ENCODE measurements at regions not wholly inside any gene's neighbourhood (a gene's known extent, or its start where the extent isn't known, plus 50 kb on each side); places are given as distances from the start of the nearest gene placed in this dataset.

- TF ChIP-seq CTCF (IDR thresholded peaks at IDR 0.05) (no peak), POLR2A (IDR thresholded peaks at IDR 0.05) (no peak)
Observed at GRCh38 chr2:2840681-2841300, 509.7 kb upstream of the MYT1L start.

All from right lobe of liver (tissue), 4 donors.